ENCODE measurements at regions not wholly inside any gene's neighbourhood (a gene's known extent, or its start where the extent isn't known, plus 50 kb on each side); places are given as distances from the start of the nearest gene placed in this dataset.
"Not testable (repeated sequence)": the region's sequence is repeated elsewhere in the genome, so short reads cannot be mapped to it uniquely, and the experiment has no call there.

DNA sequence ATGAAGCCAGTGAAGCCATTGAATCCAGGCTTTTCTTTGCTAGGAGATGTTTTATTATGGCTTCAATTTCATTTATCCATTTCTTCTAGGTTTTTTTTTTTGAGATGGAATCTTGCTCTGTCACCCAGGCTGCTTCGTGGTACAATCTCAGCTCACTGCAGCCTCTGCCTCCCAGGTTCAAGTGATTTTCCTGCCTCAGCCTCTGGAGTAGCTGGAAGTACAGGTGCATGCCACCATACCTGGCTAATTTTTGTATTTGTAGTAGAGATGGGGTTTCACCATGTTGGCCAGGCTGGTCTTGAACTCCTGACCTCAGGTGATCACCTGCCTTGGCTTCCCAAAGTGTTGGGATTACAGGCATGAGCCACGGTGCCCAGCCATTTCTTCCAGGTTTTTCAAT, 171.6 kb downstream of the CWH43 start:
- not testable (repeated sequence) for ATAC-seq (ENCODE audit: insufficient number of reproducible peaks, low FRiP score, low read depth); H3K27ac ChIP-seq; H3K4me3 ChIP-seq; H3K4me1 ChIP-seq (ENCODE audit: control insufficient read depth in 1 of 2, low read depth in 2 of 2); DNase-seq (ENCODE audit: low spot score); H3K27me3 ChIP-seq (replicated peaks; ENCODE audit: insufficient read depth); H3K36me3 ChIP-seq; H3K9me3 ChIP-seq

DNA sequence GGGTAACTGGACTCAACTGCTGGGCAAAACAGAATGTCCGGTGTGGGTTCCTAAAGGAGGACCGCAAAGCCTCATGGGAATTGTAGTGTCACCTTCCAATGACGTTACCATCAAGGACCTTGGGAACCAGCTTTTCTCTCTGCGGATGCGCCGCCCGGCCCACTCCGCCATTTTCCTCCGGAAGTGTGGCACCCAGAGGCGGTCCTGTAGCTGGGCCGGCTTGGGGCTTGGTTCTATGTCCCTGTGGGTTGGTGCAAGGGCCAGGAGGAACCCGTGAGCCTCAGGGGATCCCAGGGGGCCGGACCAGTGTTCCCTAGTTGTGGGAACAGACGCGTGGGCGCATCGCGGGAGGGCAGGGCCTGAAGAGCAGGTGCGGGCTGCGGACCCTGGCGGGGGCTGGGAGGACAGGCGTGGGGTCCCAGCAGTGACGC, 175.1 kb downstream of the CWH43 start:
- H3K27me3 ChIP-seq (replicated peaks; ENCODE audit: insufficient read depth); H3K27ac ChIP-seq; H3K4me1 ChIP-seq (ENCODE audit: control insufficient read depth in 1 of 2, low read depth in 2 of 2); H3K9me3 ChIP-seq; ATAC-seq (ENCODE audit: insufficient number of reproducible peaks, low FRiP score, low read depth); H3K4me3 ChIP-seq; H3K36me3 ChIP-seq; DNase-seq (ENCODE audit: low spot score): not testable (repeated sequence)

DNA sequence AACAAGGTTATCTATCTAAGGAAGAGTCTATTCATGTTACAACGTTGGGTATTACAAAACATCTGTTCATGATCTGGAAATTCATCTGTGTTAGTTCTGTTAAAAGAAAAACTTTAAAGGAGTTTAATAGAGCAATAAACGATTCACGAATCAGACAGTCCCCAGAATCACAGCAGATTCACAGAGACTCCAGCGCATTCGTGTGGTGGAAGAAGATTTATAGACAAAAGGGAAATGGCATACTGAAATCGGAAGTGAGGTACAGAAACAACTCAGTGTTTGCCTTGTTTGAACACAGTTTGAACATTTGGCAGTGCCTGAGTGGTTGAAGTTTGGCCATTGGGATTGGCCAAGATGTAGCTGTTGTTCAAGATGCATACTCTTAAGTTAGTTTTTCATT, 178.8 kb downstream of the CWH43 start:
- ATAC-seq (ENCODE audit: insufficient number of reproducible peaks, low FRiP score, low read depth); H3K36me3 ChIP-seq; H3K27ac ChIP-seq; H3K4me1 ChIP-seq (ENCODE audit: control insufficient read depth in 1 of 2, low read depth in 2 of 2); H3K9me3 ChIP-seq; H3K4me3 ChIP-seq; DNase-seq (ENCODE audit: low spot score); H3K27me3 ChIP-seq (replicated peaks; ENCODE audit: insufficient read depth): not testable (repeated sequence)

DNA sequence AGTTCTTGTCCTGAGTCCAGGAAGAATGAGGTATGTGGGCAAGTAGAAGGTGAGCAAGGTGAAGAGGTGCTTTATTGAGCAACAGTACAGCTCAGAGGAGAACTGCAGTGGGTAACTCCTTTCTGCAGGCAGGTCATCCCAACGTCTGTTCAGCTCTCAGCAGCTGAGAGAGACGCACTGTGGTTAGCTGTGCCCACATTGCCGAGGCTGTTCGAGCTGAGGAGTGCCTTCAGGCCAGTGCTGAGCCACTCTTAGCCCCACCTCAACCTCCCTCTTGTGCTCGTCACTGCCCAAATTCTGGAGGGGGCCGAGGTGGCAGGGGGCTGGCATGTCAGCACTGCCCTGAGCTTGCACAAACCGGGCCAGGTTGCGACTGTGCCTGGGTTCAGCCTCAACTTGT, 191.8 kb downstream of the CWH43 start:
- not testable (repeated sequence) for H3K4me1 ChIP-seq (ENCODE audit: control insufficient read depth in 1 of 2, low read depth in 2 of 2); H3K36me3 ChIP-seq; DNase-seq (ENCODE audit: low spot score); H3K9me3 ChIP-seq; H3K27me3 ChIP-seq (replicated peaks; ENCODE audit: insufficient read depth); ATAC-seq (ENCODE audit: insufficient number of reproducible peaks, low FRiP score, low read depth); H3K27ac ChIP-seq; H3K4me3 ChIP-seq

DNA sequence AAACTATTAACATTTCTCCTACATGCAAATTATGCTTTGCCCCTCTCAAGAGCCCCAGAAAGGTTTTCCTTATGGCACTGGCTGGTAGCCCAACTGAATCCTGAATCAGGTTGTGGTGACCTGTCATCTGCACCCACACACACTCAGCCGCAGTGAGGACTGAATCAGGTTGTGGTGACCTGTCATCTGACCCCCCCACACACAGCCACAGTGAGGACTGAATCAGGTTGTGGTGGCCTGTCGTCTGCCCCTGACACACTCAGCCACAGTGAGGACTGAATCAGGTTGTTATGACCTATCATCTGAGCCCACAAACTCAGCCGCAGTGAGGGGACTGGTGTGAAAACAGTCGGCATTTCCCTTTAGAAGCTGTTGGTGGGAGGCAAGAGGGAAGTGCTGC, 195.0 kb downstream of the CWH43 start:
- H3K9me3 ChIP-seq; DNase-seq (ENCODE audit: low spot score); ATAC-seq (ENCODE audit: insufficient number of reproducible peaks, low FRiP score, low read depth); H3K27ac ChIP-seq; H3K36me3 ChIP-seq; H3K4me3 ChIP-seq; H3K27me3 ChIP-seq (replicated peaks; ENCODE audit: insufficient read depth); H3K4me1 ChIP-seq (ENCODE audit: control insufficient read depth in 1 of 2, low read depth in 2 of 2): not testable (repeated sequence)

DNA sequence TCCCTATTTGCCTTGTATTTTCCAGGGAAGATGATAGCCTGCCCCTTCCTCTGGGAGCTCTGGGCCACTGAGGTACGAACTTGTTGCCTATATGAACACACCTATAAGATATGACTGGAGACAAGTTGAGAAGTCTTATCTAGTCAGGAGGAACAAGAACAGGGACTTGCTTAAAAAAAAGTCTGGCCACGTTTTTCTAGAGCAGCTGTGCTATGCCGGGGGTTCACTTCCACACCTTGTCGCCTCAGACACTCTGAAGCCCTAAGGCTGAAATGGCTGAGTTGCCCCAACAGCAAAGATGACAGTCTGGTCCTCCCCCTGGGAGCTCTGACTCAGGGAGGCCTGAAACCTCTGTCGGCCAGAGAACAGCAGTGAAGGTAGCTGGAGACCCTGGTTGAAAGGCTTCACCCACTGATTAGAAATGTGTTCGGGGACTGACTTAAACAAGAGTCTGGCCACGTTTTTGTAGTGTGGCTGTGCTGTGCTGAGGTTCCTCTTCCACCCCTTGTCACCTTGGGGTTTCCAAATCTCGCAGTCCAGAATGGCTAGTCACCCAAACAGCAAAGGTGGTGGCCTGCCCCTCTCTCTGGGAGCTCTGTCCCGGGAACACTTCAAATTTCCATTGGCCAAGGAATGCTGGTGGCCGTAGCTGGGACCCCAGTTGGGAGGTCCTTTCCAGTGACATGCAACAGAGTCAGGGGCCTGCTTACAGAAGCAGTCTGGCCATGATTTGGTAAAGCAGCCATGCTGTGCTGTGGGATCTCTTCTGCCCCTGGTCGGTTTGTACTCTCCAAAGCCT, 225.5 kb downstream of the CWH43 start:
- not testable (repeated sequence) for H3K9me3 ChIP-seq; H3K27me3 ChIP-seq (replicated peaks; ENCODE audit: insufficient read depth); H3K36me3 ChIP-seq; H3K4me1 ChIP-seq (ENCODE audit: control insufficient read depth in 1 of 2, low read depth in 2 of 2); H3K4me3 ChIP-seq; H3K27ac ChIP-seq; DNase-seq (ENCODE audit: low spot score); ATAC-seq (ENCODE audit: insufficient number of reproducible peaks, low FRiP score, low read depth)

DNA sequence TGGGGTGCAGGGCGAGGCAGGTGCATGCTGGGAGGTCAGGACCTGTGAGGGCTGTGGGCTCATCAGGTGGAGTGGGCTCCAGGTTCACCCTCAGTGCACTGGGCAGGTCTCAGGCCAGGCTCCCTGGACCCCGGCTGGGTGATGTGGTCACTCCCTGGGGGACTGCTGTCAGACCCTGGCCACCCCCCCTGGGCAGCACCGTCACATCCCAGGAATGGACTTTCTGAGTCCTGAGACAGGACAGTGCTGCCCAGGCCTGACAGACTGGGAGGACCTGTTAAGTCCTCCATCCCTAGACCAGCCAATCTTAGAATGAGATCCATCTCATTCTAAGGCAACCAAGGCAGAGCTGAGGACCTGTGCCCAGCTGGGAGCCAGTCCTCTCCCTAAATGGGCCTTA, 227.2 kb downstream of the CWH43 start:
- DNase-seq (ENCODE audit: low spot score); ATAC-seq (ENCODE audit: insufficient number of reproducible peaks, low FRiP score, low read depth): not testable (repeated sequence)

DNA sequence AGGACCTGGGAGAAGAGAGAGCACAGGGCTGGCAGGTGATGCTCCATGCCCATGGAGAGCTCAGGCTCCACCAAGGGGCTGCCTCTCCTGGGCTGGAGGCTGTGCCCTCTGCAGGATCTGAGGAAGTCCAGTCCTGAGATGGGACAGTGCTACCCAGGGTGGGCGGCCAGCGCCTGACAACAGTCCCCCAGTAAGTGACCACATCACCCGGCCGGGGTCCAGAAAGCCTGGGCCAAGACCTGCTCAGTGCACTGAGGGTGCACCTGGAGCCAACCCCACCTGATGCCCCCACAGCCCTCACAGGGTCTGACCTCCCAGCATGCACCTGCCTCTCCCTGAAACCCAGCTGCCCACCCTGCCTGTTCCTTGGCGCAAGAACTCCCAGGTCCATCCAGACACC, 227.7 kb downstream of the CWH43 start:
- H3K9me3 ChIP-seq; H3K27ac ChIP-seq; ATAC-seq (ENCODE audit: insufficient number of reproducible peaks, low FRiP score, low read depth); DNase-seq (ENCODE audit: low spot score); H3K4me3 ChIP-seq; H3K36me3 ChIP-seq; H3K4me1 ChIP-seq (ENCODE audit: control insufficient read depth in 1 of 2, low read depth in 2 of 2); H3K27me3 ChIP-seq (replicated peaks; ENCODE audit: insufficient read depth): not testable (repeated sequence)

More for the DNA sequence above, 227.2 kb downstream of the CWH43 start:
- not testable (repeated sequence) for H3K9me3 ChIP-seq; H3K36me3 ChIP-seq; H3K4me3 ChIP-seq; H3K27ac ChIP-seq; H3K27me3 ChIP-seq (replicated peaks; ENCODE audit: insufficient read depth); H3K4me1 ChIP-seq (ENCODE audit: control insufficient read depth in 1 of 2, low read depth in 2 of 2)

DNA sequence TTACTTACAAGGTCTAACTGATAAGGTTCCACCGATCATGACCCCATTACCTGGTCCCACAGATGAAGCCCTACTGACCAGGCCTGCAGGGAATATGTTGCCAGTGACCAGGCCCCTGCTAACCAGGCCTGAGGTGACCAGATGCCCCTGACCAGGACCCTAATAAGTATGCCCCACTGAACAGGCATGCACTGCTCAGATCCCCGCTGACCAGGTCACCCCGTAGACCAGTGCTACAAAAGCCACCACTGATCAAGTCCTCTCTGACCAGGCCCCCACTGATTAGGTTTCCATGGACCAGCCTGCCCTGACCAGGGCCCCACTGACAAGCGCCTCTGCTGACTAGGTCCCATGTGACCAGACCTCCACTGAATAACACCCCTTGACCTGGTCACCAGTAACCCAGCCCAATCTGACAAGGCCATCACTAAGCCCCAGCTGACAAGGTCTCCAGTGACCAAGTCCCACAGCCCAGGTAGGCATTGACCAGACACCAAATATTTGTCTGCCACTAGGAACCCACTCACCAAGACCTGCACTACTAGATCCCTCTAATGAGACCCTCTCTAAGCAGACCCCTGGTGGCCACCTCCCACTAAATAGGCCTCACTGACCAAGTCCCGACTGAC, 228.5 kb downstream of the CWH43 start:
- not testable (repeated sequence) for H3K9me3 ChIP-seq; ATAC-seq (ENCODE audit: insufficient number of reproducible peaks, low FRiP score, low read depth); H3K27me3 ChIP-seq (replicated peaks; ENCODE audit: insufficient read depth); H3K36me3 ChIP-seq; DNase-seq (ENCODE audit: low spot score); H3K4me1 ChIP-seq (ENCODE audit: control insufficient read depth in 1 of 2, low read depth in 2 of 2); H3K4me3 ChIP-seq; H3K27ac ChIP-seq

DNA sequence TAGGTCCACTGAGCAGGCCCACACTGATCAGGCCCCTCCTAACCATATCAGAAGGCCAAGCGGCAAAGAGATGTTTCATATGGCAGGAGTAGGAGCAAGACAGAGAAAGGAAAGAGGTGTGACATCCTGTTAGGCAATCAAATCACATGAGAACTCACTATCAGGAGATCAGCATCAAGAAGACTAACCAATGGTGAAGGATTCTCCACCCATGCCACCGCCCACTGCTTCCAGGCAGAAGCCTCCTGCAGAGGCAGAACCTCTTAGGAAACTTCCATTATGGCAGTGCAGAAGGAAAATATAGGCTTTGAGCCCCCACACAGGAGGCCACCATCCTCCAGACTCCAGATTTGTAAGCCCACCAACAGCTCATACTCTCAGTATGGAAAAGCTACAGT, 229.0 kb downstream of the CWH43 start:
- not testable (repeated sequence) for DNase-seq (ENCODE audit: low spot score); H3K4me1 ChIP-seq (ENCODE audit: control insufficient read depth in 1 of 2, low read depth in 2 of 2); H3K36me3 ChIP-seq; H3K27ac ChIP-seq; H3K27me3 ChIP-seq (replicated peaks; ENCODE audit: insufficient read depth); ATAC-seq (ENCODE audit: insufficient number of reproducible peaks, low FRiP score, low read depth); H3K4me3 ChIP-seq; H3K9me3 ChIP-seq

DNA sequence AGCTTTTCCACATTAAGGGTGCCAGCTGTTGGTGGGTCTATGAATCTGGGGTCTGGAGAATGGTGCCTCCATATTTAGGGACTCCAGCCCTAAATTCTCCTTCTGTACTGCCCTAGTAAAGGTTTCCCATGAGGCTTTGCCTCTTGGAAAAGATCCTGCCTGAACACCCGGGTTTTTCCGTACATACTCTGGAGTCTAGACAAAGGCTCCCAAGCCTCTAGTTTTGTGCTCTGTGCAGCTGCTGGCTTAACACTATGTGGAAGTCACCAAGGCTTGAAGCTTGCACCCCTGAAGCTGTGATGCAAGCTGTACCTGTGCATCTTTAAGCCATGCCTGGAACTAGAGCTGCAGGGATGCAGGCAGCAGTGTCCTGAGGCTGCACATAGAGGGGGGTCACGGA, 230.5 kb downstream of the CWH43 start:
- H3K4me1 ChIP-seq (ENCODE audit: control insufficient read depth in 1 of 2, low read depth in 2 of 2); ATAC-seq (ENCODE audit: insufficient number of reproducible peaks, low FRiP score, low read depth); H3K27ac ChIP-seq; DNase-seq (ENCODE audit: low spot score); H3K27me3 ChIP-seq (replicated peaks; ENCODE audit: insufficient read depth); H3K4me3 ChIP-seq; H3K9me3 ChIP-seq; H3K36me3 ChIP-seq: not testable (repeated sequence)

Measured in thoracic aorta (tissue), 2 donors.